ENCODE measurements at regions not wholly inside any gene's neighbourhood (a gene's known extent, or its start where the extent isn't known, plus 50 kb on each side); places are given as distances from the start of the nearest gene placed in this dataset.
A peak's percentile ranks its signal among the peaks of the same experiment; 100 is the strongest.

GRCh38 chr20:48202334-48203113 is 417.2 kb upstream of the SULF2 start:
- no peak for DNase-seq
- H3K36me3 ChIP-seq (ENCODE audit: control insufficient read depth in 1 of 2, insufficient read depth in 2 of 2, low read length in 2 of 2) = no peaks in the 10 kb centered on the region

GRCh38 chr20:48201885-48202284 is 416.6 kb upstream of the SULF2 start:
- Histone ChIP-seq H3K27me3 (ENCODE audit: insufficient read depth, low read length) (no peaks in the 10 kb centered on the region), H3K79me1 (ENCODE audit: low read length) (no peaks in the 10 kb centered on the region), H2BK12ac (ENCODE audit: low read length) (no peak overlapping the region), H3K4ac (ENCODE audit: low read depth, low read length) (no peak overlapping the region), H3K4me1 (ENCODE audit: control insufficient read depth in 1 of 2, insufficient read depth in 2 of 2, low read length in 2 of 2) (peaks cover 0 to 5% of the 10 kb centered on the region in 2 experiments), H3K36me3 (ENCODE audit: control insufficient read depth in 1 of 2, insufficient read depth in 2 of 2, low read length in 2 of 2) (no peaks in the 10 kb centered on the region), H3K18ac (ENCODE audit: low read length) (no peak overlapping the region), H3K14ac (ENCODE audit: low read length) (no peak overlapping the region), H4K91ac (ENCODE audit: low read depth, low read length) (no peak overlapping the region), H3K4me2 (ENCODE audit: low read length) (no peak overlapping the region), H2BK120ac (ENCODE audit: insufficient read depth, low read length, poor library complexity) (no peak overlapping the region), H2BK5ac (ENCODE audit: low read depth, low read length, poor library complexity) (no peak overlapping the region), H2AK5ac (ENCODE audit: low read length) (no peak overlapping the region), H4K12ac (ENCODE audit: low read depth, low read length) (no peak overlapping the region), H4K8ac (ENCODE audit: low read depth, low read length) (no peak overlapping the region), H2AFZ (ENCODE audit: insufficient read depth, low read length, poor library complexity) (no peak overlapping the region), H3K23ac (ENCODE audit: low read length) (no peak overlapping the region), H3K27ac (ENCODE audit: low read depth, low read length) (no peak overlapping the region), H3K9ac (ENCODE audit: low read length) (no peak overlapping the region), H3K79me2 (ENCODE audit: control insufficient read depth, insufficient read depth, low read length, poor library complexity) (no peaks in the 10 kb centered on the region), H3K4me3 (ENCODE audit: low read depth, low read length) (no peak overlapping the region), H3K9me3 (ENCODE audit: insufficient read depth, low read depth, low read length) (no peaks in the 10 kb centered on the region)
- WGBS (ENCODE audit: extremely low coverage, insufficient coverage, insufficient read length) = no CpG with 5 or more reads among the region's 5 CpGs
- DNase-seq = no peak

More at GRCh38 chr20:48202334-48203113, 417.2 kb upstream of the SULF2 start:
- Histone ChIP-seq H3K4me3 (ENCODE audit: low read depth, low read length) (no peak overlapping the region), H3K27me3 (ENCODE audit: insufficient read depth, low read length) (no peaks in the 10 kb centered on the region), H3K79me1 (ENCODE audit: low read length) (no peaks in the 10 kb centered on the region), H4K8ac (ENCODE audit: low read depth, low read length) (no peak overlapping the region), H2AK5ac (ENCODE audit: low read length) (no peak overlapping the region), H2BK120ac (ENCODE audit: insufficient read depth, low read length, poor library complexity) (no peak overlapping the region), H3K9ac (ENCODE audit: low read length) (no peak overlapping the region), H2BK5ac (ENCODE audit: low read depth, low read length, poor library complexity) (no peak overlapping the region), H3K23ac (ENCODE audit: low read length) (no peak overlapping the region), H4K91ac (ENCODE audit: low read depth, low read length) (no peak overlapping the region), H3K27ac (ENCODE audit: low read depth, low read length) (no peak overlapping the region), H3K18ac (ENCODE audit: low read length) (no peak overlapping the region), H3K4me2 (ENCODE audit: low read length) (no peak overlapping the region), H3K79me2 (ENCODE audit: control insufficient read depth, insufficient read depth, low read length, poor library complexity) (no peaks in the 10 kb centered on the region), H3K4me1 (ENCODE audit: control insufficient read depth in 1 of 2, insufficient read depth in 2 of 2, low read length in 2 of 2) (no peaks in the 10 kb centered on the region), H2AFZ (ENCODE audit: insufficient read depth, low read length, poor library complexity) (no peak overlapping the region), H4K12ac (ENCODE audit: low read depth, low read length) (no peak overlapping the region), H3K14ac (ENCODE audit: low read length) (no peak overlapping the region), H3K9me3 (ENCODE audit: insufficient read depth, low read depth, low read length) (no peaks in the 10 kb centered on the region), H3K4ac (ENCODE audit: low read depth, low read length) (no peak overlapping the region), H2BK12ac (ENCODE audit: low read length) (no peak overlapping the region)
- WGBS (ENCODE audit: extremely low coverage, insufficient coverage, insufficient read length) = no CpG with 5 or more reads among the region's 19 CpGs

GRCh38 chr20:48201188-48201587 is 415.9 kb upstream of the SULF2 start:
- H3K4ac ChIP-seq (ENCODE audit: low read depth, low read length) = no peak overlapping the region
- no peak overlapping the region for H4K12ac ChIP-seq (ENCODE audit: low read depth, low read length)
- no peak overlapping the region for H3K27ac ChIP-seq (ENCODE audit: low read depth, low read length)
- no peak overlapping the region for H3K9ac ChIP-seq (ENCODE audit: low read length)
- H4K8ac ChIP-seq (ENCODE audit: low read depth, low read length) = no peak overlapping the region
- H2BK120ac ChIP-seq (ENCODE audit: insufficient read depth, low read length, poor library complexity) = no peak overlapping the region
- no peak overlapping the region for H4K91ac ChIP-seq (ENCODE audit: low read depth, low read length)
- no peak overlapping the region for H2AK5ac ChIP-seq (ENCODE audit: low read length)
- DNase-seq = no peak
- H3K14ac ChIP-seq (ENCODE audit: low read length) = no peak overlapping the region
- H2BK5ac ChIP-seq (ENCODE audit: low read depth, low read length, poor library complexity) = no peak overlapping the region
- no peaks in the 10 kb centered on the region for H3K79me2 ChIP-seq (ENCODE audit: control insufficient read depth, insufficient read depth, low read length, poor library complexity)
- WGBS (ENCODE audit: extremely low coverage, insufficient coverage, insufficient read length) = no CpG with 5 or more reads among the region's 8 CpGs
- no peak overlapping the region for H2AFZ ChIP-seq (ENCODE audit: insufficient read depth, low read length, poor library complexity)
- H2BK12ac ChIP-seq (ENCODE audit: low read length) = no peak overlapping the region
- H3K4me3 ChIP-seq (ENCODE audit: low read depth, low read length) = no peak overlapping the region
- H3K23ac ChIP-seq (ENCODE audit: low read length) = no peak overlapping the region
- H3K4me1 ChIP-seq (ENCODE audit: control insufficient read depth in 1 of 2, insufficient read depth in 2 of 2, low read length in 2 of 2) = peaks cover 0 to 10% of the 10 kb centered on the region in 2 experiments
- no peaks in the 10 kb centered on the region for H3K9me3 ChIP-seq (ENCODE audit: insufficient read depth, low read depth, low read length)
- H3K79me1 ChIP-seq (ENCODE audit: low read length) = no peaks in the 10 kb centered on the region
- no peak overlapping the region for H3K18ac ChIP-seq (ENCODE audit: low read length)
- no peak overlapping the region for H3K4me2 ChIP-seq (ENCODE audit: low read length)
- H3K27me3 ChIP-seq (ENCODE audit: insufficient read depth, low read length) = no peaks in the 10 kb centered on the region
- H3K36me3 ChIP-seq (ENCODE audit: control insufficient read depth in 1 of 2, insufficient read depth in 2 of 2, low read length in 2 of 2) = no peaks in the 10 kb centered on the region

- Histone ChIP-seq H3K79me2 (ENCODE audit: control insufficient read depth, insufficient read depth, low read length, poor library complexity) (no peaks in the 10 kb centered on the region), H3K4me1 (ENCODE audit: control insufficient read depth in 1 of 2, insufficient read depth in 2 of 2, low read length in 2 of 2) (peaks cover 0 to 11% of the 10 kb centered on the region in 2 experiments), H3K18ac (ENCODE audit: low read length) (no peak overlapping the region), H3K4ac (ENCODE audit: low read depth, low read length) (no peak overlapping the region), H3K27me3 (ENCODE audit: insufficient read depth, low read length) (no peaks in the 10 kb centered on the region), H2BK120ac (ENCODE audit: insufficient read depth, low read length, poor library complexity) (no peak overlapping the region), H3K36me3 (ENCODE audit: control insufficient read depth in 1 of 2, insufficient read depth in 2 of 2, low read length in 2 of 2) (no peaks in the 10 kb centered on the region), H2BK12ac (ENCODE audit: low read length) (no peak overlapping the region), H2AFZ (ENCODE audit: insufficient read depth, low read length, poor library complexity) (no peak overlapping the region), H3K14ac (ENCODE audit: low read length) (no peak overlapping the region), H3K4me3 (ENCODE audit: low read depth, low read length) (no peak overlapping the region), H2AK5ac (ENCODE audit: low read length) (no peak overlapping the region), H3K27ac (ENCODE audit: low read depth, low read length) (no peak overlapping the region), H3K23ac (ENCODE audit: low read length) (no peak overlapping the region), H4K8ac (ENCODE audit: low read depth, low read length) (no peak overlapping the region), H3K79me1 (ENCODE audit: low read length) (no peaks in the 10 kb centered on the region), H3K9me3 (ENCODE audit: insufficient read depth, low read depth, low read length) (no peaks in the 10 kb centered on the region), H3K9ac (ENCODE audit: low read length) (no peak overlapping the region), H4K12ac (ENCODE audit: low read depth, low read length) (no peak overlapping the region), H4K91ac (ENCODE audit: low read depth, low read length) (no peak overlapping the region), H2BK5ac (ENCODE audit: low read depth, low read length, poor library complexity) (no peak overlapping the region), H3K4me2 (ENCODE audit: low read length) (no peak overlapping the region)
- WGBS (ENCODE audit: extremely low coverage, insufficient coverage, insufficient read length) = no CpG with 5 or more reads among the region's 8 CpGs
- peak in 1 of 2 donors; percentile 68 for DNase-seq
These were observed 413.7 kb upstream of the SULF2 start for GRCh38 chr20:48198929-48199451.
